NB4 (cell line): ENCODE measurements at regions not wholly inside any gene's neighbourhood (a gene's known extent, or its start where the extent isn't known, plus 50 kb on each side); places are given as distances from the start of the nearest gene placed in this dataset.
"Not testable (repeated sequence)": the region's sequence is repeated elsewhere in the genome, so short reads cannot be mapped to it uniquely, and the experiment has no call there.

Experiments used
- DNase-seq: peaks from one replicate; pipeline ENCODE4 v3.0.0; 2010; ENCODE audit warnings: low read depth
- H3K4me3 ChIP-seq: one replicate; pipeline ENCODE4 v1.5.1; 2011; ENCODE audit warnings: mild to moderate bottlenecking, low read depth, low read length, moderate library complexity
- MAX ChIP-seq: IDR thresholded peaks from 2 replicates; pipeline ENCODE4 v1.6.1; 2011; ENCODE audit warnings: low read depth, low read length
- MYC ChIP-seq: IDR thresholded peaks from 2 replicates; pipeline ENCODE4 v1.6.1; 2011; ENCODE audit warnings: low read depth, low read length
- POLR2A ChIP-seq: IDR thresholded peaks from 2 replicates; pipeline ENCODE4 v1.6.1; 2011; ENCODE audit warnings: mild to moderate bottlenecking; ENCODE audit not compliant: insufficient read length; ENCODE audit errors: extremely low read depth
- TF ChIP-seq, protein P1 (sequence below): IDR thresholded peaks from one replicate; pipeline ENCODE4 v1.5.1; 2012; ENCODE audit warnings: low read depth, low read length

DNA sequence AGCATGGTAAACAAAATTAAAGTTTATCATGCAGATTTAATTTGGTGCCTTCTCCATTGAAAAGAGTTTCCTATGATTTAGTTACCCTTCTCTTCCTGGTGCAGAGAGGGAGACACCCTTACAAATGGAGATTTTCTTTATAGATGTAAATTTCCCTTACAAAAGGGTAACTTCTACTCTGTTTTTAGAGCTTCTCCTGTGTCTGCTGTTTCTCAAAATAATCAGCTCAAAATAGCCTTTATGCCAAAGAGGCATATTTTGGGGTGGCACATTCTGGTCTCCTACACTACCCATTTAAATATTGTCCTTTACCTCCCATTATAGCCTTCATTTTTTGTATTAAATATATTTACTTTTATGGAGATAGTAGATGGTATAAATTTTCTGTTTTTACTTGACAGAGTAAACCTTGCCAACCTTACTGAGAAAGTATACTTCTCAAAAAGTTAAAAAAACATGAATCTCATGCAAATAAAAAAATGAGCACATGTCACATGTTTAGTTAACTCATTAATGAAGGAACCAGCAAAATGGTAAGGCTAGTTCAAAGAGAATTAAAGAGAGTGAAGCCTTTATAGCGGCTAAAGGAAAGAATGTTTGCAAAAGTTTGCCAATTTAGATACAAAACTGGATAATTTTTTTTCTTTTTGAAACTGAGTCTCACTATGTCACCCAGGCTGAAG is 83.3 kb upstream of the MSH6 start:
- TF ChIP-seq MYC (no peak), MAX (no peak)
- TF ChIP-seq, protein P1, sequence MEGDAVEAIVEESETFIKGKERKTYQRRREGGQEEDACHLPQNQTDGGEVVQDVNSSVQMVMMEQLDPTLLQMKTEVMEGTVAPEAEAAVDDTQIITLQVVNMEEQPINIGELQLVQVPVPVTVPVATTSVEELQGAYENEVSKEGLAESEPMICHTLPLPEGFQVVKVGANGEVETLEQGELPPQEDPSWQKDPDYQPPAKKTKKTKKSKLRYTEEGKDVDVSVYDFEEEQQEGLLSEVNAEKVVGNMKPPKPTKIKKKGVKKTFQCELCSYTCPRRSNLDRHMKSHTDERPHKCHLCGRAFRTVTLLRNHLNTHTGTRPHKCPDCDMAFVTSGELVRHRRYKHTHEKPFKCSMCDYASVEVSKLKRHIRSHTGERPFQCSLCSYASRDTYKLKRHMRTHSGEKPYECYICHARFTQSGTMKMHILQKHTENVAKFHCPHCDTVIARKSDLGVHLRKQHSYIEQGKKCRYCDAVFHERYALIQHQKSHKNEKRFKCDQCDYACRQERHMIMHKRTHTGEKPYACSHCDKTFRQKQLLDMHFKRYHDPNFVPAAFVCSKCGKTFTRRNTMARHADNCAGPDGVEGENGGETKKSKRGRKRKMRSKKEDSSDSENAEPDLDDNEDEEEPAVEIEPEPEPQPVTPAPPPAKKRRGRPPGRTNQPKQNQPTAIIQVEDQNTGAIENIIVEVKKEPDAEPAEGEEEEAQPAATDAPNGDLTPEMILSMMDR, result no peak
- DNase-seq, result no peak
- no peak overlapping the region for H3K4me3 ChIP-seq

DNA sequence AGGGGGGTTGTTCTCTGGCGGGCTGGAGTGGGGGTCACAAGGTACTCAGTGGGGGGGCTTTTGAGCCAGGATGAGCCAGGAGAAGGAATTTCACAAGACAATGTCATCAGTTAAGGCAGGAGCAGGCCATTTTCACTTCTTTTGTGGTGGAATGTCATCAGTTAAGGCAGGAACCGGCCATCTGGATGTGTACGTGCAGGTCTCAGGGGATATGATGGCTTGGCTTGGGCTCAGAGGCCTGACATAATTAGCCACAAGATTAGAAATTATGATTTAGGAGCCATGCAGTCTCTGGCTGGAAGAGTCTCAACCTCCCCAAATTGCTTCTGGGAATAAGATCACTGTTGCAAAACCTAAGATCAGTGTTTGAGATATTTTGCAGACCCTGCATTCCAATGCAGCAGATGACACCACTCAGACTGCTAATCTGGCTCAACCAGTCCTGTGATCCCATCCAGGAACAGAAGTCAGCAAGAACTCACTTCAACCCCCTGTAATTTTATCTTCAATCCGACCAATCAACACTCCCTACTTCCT is 84.4 kb upstream of the MSH6 start:
- DNase-seq, H3K4me3 ChIP-seq: not testable (repeated sequence)

- DNase-seq, H3K4me3 ChIP-seq: not testable (repeated sequence)
Measured at GRCh38 chr2:47697681-47698435, 85.1 kb upstream of the MSH6 start.

GRCh38 chr2:47697000-47697601 is 85.8 kb upstream of the MSH6 start:
- DNase-seq, result no peak
- TF ChIP-seq MAX (no peak), POLR2A (no peak), MYC (no peak)
- TF ChIP-seq, protein P1, result no peak
- H3K4me3 ChIP-seq, result no peak overlapping the region

DNA sequence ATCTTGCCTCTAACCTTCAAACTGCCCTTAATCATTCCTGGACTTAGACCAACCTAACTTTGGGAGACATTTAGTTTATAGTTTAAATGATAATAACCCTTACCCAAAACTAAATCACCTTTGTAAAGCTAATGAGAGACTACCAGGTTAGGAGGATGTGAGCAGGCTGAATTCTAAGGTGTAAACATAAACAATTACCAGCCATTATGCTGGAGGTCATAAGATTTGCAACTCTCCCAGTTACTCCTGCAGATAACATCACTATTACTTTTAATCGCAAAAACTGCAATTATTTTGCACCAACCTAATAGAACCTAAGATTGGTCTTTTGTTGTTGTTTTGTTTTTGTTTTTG is 86.5 kb upstream of the MSH6 start:
- DNase-seq, result no peak
- TF ChIP-seq POLR2A, result no peak
- no peak for TF ChIP-seq MYC
- TF ChIP-seq, protein P1, result no peak
- TF ChIP-seq MAX, result no peak
- no peak overlapping the region for H3K4me3 ChIP-seq

GRCh38 chr2:47695800-47696477 is 87.0 kb upstream of the MSH6 start:
- no peak for DNase-seq
- TF ChIP-seq MAX, result no peak
- TF ChIP-seq MYC, result no peak
- no peak for TF ChIP-seq POLR2A
- TF ChIP-seq, protein P1, result no peak
- H3K4me3 ChIP-seq, result no peak overlapping the region

- DNase-seq, H3K4me3 ChIP-seq: not testable (repeated sequence)
Measured at GRCh38 chr2:47694451-47694850, 88.5 kb upstream of the MSH6 start.

- DNase-seq, H3K4me3 ChIP-seq: not testable (repeated sequence)
Measured at GRCh38 chr2:47690706-47691325, 92.1 kb upstream of the MSH6 start.
